GM19025 (cell line): ENCODE measurements at regions not wholly inside any gene's neighbourhood (a gene's known extent, or its start where the extent isn't known, plus 50 kb on each side); places are given as distances from the start of the nearest gene placed in this dataset.
"Not testable (repeated sequence)": the region's sequence is repeated elsewhere in the genome, so short reads cannot be mapped to it uniquely, and the experiment has no call there.

Source experiments
- ATAC-seq: cut with Tn5 transposase; IDR thresholded peaks from one replicate; pipeline ENCODE4 v1.9.1; 2021; ENCODE audit warnings: mild to moderate bottlenecking, low read depth, moderate library complexity; ENCODE audit not compliant: unreplicated experiment

DNA sequence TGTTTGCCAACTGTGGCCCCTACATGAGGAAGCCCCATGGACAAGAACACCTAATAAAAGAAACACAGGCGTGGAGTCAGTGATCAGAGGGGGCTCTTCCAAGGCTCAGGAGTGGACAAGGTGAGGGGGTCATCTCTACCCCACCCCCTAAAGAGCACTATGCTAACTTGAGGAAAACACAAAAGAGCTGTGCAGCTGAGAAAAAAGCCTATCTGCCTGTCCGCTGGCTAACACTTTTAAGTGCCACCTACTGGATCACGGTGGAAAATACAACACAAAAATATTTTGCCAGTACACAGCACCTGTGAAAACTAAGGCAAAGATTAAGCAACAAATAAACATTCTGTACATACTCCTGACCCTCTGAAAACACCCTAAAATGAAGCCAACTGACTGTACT is 53.1 kb upstream of the COBL start:
- no peak for ATAC-seq

GRCh38 chr7:51369228-51369627 is 52.6 kb upstream of the COBL start:
- ATAC-seq = not testable (repeated sequence)

- no peak for ATAC-seq
Measured at GRCh38 chr7:51368334-51368733, 51.7 kb upstream of the COBL start.

GRCh38 chr7:51367614-51367968 is 51.0 kb upstream of the COBL start:
- ATAC-seq = no peak

GRCh38 chr7:51366930-51367613 is 50.5 kb upstream of the COBL start:
- peak; percentile 57 for ATAC-seq
